GM19463 (cell line): ENCODE measurements at regions not wholly inside any gene's neighbourhood (a gene's known extent, or its start where the extent isn't known, plus 50 kb on each side); places are given as distances from the start of the nearest gene placed in this dataset.
A peak's percentile ranks its signal among the peaks of the same experiment; 100 is the strongest.

Experiments used
- ATAC-seq: cut with Tn5 transposase; IDR thresholded peaks from one replicate; pipeline ENCODE4 v1.9.1; 2021; ENCODE audit warnings: mild to moderate bottlenecking, moderate library complexity; ENCODE audit not compliant: unreplicated experiment

DNA sequence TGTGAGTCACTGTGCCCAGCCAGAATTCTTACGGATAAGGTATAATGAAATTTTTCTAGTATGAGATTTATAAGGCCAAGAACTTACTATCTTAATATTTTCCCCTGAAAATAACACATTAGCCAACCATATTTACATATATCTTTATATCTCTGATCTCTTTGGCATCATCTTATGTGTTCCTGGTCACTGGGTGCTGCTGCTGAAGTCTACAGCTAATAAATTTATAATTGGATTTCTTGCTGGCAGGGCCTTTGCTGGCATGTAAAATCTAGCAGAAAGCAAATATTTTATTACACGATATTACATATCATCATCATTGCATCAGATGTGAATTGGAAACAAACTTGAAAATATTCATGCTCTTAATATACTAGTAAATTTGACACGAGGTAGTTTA is 590.7 kb downstream of the ANXA1 start:
- ATAC-seq = no peak

DNA sequence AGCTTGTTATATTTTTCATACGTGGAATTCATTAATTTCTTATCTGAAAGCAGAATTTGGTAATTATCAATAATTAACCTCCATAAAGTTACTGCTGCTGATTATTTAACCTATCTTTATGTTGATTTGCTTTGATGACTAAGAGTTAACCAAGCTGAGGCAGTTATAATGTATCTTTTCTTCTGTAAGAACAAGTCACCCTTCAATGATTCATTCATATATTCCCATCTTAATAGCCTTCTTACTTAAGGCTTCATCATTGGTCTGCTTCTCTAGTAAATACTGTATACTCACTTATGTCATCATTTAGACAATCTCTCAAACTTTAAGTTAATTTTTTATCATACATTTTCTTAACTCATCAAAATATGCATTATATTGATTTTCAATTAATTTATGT is 592.2 kb downstream of the ANXA1 start:
- no peak for ATAC-seq

DNA sequence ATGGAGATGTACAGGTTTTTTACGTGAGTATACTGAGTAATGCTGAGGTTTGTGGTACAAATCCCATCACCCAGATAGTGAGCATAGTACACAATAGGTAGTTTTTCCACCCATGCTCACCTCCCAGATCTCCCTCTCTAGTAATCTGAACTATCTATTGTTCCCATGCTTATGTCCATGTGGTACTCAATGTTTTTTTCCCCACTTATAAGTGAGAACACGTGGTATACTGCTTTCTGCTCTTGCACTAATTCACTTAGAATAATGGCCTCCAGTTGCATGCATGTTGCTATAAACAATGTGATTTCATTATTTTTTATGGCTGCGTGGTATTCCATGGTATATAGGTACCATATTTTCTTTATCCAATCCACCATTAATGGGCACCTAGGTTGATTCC is 593.9 kb downstream of the ANXA1 start:
- ATAC-seq = no peak

DNA sequence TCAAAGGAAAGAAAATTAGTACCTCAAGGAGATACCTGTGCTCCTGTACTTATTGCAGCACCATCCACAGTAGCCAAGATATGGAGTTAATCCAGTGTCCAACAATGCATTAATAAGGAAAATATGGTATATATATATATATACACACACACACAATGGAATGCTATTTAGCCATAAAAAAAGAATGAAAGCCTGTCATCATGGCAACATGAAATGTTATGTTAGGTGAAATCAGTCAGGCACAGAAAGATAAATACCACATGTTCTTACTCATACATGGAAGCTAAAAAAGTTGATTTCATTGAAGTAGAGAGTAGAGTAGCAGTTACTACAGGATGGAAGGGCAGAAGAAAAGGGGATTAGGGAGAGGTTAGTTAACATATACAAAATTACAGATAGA is 601.5 kb downstream of the ANXA1 start:
- no peak for ATAC-seq

DNA sequence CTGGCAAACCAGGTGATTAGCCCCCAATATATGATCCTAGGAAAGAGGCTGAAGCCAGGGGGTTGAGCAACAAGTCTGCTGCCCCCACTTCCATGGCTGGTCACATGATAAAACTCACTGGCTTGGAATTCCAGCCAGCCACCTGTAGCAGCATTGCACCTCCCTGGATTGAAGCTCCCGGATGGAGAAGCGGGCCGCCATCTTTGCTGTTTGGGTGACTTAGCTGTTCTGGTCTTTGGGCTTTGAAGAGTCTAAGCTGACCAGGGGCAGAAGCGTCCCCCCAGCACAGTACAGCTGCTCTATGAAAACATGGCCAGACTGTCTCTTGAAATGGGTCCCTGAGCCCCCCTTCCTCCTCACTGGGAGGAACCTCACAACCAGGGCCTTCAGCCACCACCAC is 610.2 kb downstream of the ANXA1 start:
- no peak for ATAC-seq

DNA sequence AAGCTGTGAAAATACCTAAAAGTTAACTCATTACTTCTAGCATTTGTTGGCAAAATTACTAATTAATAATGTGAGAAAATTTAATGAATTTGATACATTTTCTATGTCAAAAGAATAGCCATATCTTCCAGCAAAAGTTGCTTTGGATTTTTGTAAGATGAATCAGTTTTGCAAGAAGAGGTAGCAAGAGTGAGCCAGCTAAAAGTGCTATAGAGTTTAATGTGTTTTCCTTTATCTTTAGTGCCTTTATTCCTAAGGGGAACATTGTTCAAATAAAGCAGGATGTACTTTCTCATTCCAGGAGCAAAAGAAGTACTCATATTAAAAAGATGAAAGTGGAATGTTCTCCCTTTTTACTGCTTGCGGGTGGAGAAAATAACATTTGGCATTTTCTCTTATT is 622.2 kb downstream of the ANXA1 start:
- no peak for ATAC-seq

DNA sequence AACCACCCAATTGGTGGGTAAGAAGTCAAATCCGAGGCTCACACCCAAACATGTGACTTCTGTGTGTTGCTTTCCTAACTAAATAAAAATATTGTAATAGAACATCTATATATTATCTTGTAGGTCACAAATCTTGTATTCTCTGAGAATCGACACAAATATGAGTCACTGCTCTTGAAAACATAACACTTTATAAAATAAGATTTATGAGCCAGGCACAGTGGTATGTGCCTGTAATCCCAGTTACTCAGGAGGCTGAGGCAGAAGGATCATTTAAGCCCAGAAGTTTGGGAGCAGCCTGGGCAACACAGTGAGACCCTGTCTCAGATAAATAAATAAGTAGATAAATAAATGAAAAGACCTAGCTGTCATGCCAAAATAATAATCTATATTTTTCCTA is 624.1 kb downstream of the ANXA1 start:
- ATAC-seq = no peak

DNA sequence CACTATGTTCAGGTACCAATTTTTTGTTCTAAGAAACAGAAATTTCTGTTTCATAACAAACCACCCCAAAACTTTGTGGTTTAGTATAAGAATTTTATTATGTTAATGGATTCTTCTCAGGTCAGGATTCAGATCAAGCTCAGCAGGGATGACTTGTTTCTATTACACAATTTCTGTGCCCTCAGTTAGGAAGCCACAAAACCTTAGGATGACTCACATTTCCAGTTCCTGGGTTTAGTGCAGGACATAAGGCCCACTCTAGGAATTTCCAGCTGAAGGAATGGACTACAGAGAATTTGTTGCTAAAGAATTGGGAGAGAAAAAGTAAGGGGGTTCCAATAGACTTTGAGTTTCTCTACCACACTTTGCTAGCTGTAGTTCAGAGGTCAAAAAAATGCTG is 629.3 kb downstream of the ANXA1 start:
- ATAC-seq = no peak

DNA sequence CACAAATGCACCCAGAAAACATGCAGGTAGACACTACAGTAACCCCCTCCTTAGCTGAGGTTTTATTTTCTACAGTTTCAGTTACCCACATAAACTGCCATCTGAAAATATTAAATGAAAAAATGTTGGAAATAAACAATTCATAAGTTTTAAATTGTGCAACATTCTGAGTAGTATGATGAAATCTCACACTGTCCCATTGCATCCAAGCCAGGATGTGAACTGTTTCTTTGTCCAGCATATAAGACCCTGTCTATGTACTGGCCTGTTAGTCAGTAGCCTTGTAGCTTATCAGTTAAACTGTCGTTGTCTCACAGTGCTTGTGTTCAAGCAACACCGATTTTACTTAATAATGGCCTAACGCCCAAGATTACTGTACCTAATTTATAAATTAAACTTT is 630.5 kb downstream of the ANXA1 start:
- no peak for ATAC-seq

DNA sequence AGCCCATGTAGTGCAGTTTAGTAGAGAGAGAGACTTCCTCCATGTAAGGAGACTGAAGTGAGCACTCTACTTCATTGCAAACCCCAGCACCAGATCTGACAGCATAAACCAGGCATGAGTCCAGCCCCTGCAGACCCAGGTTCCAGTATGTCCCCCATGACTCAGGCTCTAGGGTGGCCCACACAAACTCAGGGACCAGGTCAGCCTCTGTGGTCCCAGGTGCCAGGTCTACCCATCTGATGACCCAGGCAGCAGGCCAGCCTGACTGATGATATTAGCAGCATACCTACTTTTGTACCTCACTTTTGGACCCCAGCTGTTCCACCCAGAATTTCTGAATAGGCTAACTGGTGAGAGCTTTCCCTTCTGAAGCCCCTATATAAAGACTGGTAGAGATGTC is 647.8 kb downstream of the ANXA1 start:
- ATAC-seq = no peak

DNA sequence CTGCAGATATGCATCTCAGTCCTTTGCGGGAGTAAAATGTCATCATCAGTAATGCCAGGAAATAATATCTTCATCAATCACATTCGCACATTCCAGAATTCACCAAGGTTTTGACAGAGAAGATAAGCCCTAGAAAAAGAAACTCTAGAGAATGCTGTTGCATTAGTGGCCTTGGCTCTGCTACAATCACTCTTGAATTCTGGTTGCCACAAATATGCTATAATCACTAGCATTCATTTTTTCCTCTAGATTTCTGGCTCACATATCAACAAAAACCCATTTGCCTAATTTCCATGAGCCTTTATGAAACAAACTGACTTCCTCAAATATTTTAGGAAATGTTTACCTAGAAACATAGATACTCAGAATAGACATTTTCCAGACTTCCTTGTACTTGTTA is 653.4 kb downstream of the ANXA1 start:
- no peak for ATAC-seq

DNA sequence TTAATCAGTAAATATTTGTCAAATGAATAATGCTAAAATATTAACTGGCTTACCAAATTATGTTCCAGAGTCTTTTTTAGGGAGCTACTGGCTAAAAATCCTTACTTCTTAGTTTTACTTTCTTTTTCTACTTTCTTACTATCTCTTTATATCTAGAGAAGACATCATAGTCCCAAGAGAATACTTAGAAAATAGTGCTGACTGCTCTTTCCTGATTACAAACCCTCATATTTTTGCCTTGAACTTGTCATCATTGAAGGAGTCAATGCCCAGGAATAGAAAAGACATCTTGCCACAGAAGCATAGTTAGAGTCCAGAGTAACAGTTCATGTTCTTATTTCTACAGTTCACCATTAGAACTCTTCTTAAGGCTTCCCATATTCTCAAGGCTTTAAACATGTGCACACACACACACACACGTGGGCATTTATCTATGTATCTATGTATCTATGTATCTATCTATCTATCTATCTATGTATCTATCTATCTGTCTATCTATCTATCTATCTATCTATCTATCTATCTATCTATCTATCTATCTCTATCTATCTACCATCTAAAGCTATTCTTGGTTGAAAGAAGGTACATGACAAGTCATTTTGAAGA is 654.3 kb downstream of the ANXA1 start:
- no peak for ATAC-seq

DNA sequence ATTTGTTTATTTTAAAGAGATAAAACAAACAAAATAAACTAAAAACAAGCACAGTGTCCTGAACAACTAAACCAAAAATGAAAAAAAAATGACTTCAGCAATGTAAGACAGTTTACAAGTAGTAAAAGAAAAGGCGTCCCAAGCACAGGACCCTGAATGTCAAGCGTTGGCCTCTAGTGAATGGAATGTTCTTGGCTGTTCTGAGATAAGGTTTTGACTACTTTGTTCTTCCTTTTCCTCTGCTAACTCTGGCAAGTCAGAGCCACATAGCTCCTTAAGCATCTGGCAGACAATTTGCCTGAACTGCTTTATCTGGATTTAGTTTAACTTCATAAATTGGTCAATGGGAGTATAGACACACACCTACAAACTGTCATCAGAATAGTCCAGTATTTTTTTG is 655.2 kb downstream of the ANXA1 start:
- no peak for ATAC-seq

DNA sequence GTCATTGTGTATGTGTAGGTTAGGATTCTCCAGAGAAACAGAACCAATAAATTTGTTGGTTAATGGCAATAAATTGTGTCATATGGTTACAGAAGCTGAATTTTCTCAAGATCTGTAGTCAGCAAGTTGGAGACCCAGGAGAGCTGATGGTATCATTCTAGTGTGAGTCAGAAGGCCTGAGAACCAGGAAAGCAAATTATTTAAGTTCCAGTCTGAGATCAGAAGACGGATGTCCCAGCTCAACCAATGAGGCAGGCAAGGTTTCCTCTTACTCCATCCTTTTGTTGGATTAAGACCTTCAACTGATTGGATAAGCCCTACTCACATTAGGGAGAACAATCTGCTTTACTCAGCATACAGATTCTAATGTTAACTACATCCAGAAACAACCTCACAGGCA is 656.3 kb downstream of the ANXA1 start:
- ATAC-seq = no peak

DNA sequence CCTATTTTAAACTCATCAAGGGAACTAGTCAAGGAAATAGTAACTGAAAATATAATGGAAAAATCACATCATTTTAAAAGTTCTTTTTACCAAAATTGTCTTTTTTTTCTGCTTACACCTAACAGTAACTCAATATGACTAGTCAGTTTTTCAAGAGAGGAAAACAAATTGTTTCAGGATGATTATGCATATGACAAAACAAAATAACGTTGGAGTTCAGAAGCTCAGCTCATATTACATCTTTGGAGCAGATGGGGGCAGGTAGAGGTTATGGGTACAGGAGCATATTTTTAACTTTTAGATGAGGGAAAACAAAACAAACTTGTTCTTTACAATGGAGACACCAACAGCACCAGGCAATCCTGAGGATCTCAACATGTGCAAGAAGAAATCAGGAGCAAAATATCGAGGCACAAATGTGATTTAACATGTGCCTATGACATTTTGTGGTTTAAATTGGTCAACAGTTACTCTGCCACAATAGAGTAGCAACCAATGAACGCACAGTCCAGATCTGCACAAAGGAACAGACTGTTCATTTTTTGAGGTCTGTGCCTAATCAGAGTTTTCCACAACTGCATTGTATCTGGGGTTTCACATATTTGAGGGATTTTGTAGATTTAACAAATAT is 659.0 kb downstream of the ANXA1 start:
- no peak for ATAC-seq

DNA sequence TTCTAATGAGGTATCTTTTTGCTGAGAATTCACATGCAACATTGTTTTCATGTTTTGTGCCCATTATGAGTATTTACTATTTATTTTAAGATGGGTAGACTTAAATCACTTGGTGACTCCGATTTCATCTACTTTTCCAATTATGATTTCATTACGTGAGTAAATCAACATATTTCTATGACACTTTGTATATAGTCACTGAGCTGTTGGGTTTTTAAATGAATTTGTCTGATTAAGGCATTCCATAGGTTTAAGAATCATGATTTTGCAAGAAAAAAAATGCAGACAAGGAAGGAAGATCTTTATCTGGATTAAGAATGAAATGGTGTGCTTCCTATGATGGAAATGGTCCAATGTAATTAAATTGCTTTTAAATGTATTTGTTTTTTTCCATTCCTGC is 661.9 kb downstream of the ANXA1 start:
- ATAC-seq = no peak

DNA sequence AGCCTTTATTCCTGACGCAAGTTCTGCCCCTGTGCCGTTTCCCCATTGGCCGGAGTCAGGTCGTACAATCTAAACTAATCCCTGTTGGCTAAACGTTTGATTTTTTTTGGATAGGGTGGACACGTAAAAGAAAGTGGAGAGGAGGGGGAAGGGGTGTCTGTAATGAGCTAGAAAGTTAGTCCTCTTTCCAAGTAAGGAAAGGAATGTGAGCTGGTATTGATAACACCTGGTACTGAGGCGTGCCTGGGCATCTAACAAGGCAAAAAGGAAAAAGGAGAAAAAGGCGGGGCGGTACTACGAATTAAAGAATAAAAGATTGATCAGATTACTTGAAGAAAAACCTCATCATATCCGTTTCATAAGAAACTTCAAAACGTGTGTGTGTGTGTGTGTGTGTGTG is 665.2 kb downstream of the ANXA1 start:
- ATAC-seq = no peak

DNA sequence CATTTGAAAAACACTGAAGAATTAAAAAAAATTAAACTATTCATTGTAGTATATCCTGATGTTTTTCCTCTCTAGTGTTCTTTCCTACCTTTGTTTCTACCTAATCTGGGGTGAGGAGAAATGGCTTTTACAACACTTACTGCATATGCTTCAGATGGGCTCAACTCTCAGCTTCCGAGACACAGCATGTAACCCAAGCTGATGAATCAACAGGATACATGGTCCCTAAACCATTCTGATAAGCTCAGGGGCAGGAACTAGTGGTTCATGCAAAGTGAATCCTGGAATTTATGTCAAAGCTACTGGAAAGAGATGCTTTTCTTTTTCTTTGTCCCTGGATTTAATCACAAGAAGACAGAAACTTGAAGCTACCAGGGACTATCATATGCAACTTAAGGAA is 672.5 kb upstream of the RORB start:
- no peak for ATAC-seq

DNA sequence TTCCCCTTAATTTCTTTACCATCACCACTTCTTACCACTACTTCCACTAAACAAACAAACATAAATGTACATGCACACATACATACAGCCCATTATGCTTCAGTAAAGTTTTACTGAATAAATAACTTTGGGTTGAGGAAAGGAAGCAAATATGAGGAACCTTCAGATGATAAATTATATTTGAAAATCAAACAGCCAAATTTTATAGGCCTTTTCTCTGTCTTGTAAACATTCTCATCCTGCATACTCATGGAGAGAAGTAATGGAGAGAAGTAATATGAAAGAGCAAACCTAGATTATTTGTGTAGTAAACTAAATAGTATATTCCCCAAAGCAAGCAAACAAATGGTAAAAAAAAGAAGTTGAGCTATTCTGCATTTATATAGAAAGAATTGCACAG is 658.3 kb upstream of the RORB start:
- no peak for ATAC-seq

DNA sequence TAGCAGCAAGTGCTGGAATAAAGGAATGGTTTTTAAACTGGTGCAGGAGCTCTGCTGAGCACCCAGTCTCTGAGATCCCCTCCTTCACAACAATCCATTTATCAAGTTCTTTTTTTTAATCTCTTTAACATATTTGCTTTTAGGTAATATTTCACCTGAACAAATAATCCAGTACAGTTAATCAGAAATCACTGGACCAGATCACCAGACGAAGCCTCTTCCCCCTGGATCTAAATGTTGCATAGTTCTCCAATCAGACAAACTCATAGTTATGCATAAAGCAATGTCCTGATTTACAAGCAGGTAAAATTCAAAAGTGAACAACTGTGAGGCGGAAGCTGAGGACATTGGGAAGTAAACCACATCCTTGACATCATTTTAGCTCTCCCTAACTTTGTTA is 657.7 kb upstream of the RORB start:
- ATAC-seq = no peak

DNA sequence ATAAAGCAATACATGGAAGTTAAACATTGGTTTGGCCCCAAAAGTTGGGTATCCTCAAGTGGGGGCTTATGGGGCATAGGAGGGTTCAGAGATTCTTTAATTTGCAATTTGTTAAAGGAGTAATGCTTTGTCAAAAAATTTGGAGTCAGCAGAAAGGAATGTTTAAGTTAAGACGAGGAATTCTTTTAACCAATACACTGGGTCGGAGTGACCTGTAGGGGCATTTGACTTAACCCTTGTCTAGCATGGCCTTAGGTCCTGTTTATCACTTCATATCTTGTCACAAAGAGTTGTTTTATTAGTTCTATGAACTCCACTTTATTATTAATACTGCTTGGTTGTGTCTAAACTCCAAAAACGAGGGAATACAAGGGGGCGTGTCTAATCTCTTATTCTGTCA is 656.1 kb upstream of the RORB start:
- no peak for ATAC-seq

DNA sequence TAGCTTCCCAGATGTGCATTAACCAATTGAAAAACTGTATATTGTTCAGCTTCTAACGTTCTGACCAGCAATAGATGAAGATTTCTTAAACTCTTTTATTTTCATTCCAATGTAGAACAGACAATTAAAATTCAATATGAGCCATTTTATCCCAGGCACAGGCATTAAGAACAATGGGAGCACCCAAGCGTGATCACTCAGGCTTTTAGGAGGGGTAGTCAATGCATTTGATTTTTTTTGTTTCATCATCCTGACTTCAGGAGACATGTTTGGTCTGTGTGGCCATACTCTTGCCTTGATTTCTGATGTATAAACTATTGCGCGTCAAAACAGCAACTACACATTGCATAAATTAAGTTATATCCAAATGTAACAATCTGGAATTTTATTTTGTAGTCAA is 653.0 kb upstream of the RORB start:
- ATAC-seq = no peak

DNA sequence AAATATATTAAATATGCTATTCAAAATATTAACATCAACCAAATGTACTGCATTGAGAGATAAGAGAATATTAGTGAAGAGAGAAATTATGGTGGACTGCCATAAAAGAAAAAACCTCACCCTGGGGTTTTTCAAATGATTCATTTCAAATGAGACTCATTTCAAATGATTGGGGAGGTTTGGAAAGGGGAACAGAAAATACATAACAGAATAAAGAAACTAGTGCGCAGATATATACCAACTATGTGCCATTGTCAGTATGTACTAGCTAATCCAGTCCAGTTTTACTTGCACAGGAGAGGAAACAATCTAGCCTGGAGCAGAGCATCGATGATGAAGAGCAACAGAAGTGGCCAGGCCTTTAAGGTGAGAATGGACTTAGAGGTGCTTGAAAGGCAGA is 651.6 kb upstream of the RORB start:
- peak; percentile 87 for ATAC-seq
